ENCODE measurements at regions not wholly inside any gene's neighbourhood (a gene's known extent, or its start where the extent isn't known, plus 50 kb on each side); places are given as distances from the start of the nearest gene placed in this dataset.

- Histone ChIP-seq H3K9me3 (ENCODE audit: low read length) (no peaks in the 10 kb centered on the region), H3K79me2 (replicated peaks; ENCODE audit: insufficient read depth, low read length) (no peaks in the 10 kb centered on the region), H2AFZ (ENCODE audit: low read depth, low read length) (no peak overlapping the region), H3K27me3 (ENCODE audit: insufficient read depth, low read depth, low read length) (no peaks in the 10 kb centered on the region), H3K4me2 (ENCODE audit: low read length) (no peak overlapping the region), H3K4me3 (ENCODE audit: low read length) (no peak overlapping the region), H4K20me1 (ENCODE audit: insufficient read depth) (no peaks in the 10 kb centered on the region), H3F3A (ENCODE audit: insufficient read depth, low read length, poor library complexity, severe bottlenecking) (no peaks in the 10 kb centered on the region), H3K36me3 (ENCODE audit: insufficient read depth, low read length) (no peaks in the 10 kb centered on the region), H3K27ac (ENCODE audit: low read length) (no peak overlapping the region), H3K9me2 (ENCODE audit: insufficient read depth, low read length) (no peaks in the 10 kb centered on the region), H3K9ac (ENCODE audit: low read length) (no peak overlapping the region)
- TF ChIP-seq CTCF (IDR thresholded peaks at IDR 0.05; ENCODE audit: poor library complexity, severe bottlenecking): no peak
- TF ChIP-seq REST (IDR thresholded peaks at IDR 0.05; ENCODE audit: borderline replicate concordance): no peak
- TF ChIP-seq RAD21 (conservative IDR thresholded peaks at IDR 0.05): no peak
- TF ChIP-seq POLR2AphosphoS5 (IDR thresholded peaks at IDR 0.05): no peak
- TF ChIP-seq SMC3 (conservative IDR thresholded peaks at IDR 0.05; ENCODE audit: poor library complexity): no peak
- TF ChIP-seq MXI1 (conservative IDR thresholded peaks at IDR 0.05; ENCODE audit: poor library complexity, severe bottlenecking): no peak
- TF ChIP-seq TAF1 (IDR thresholded peaks at IDR 0.05; ENCODE audit: low read depth): no peak
- TF ChIP-seq EZH2 (IDR thresholded peaks at IDR 0.05; ENCODE audit: borderline replicate concordance, insufficient read depth, low read length, poor library complexity, severe bottlenecking): no peak
- no peak for TF ChIP-seq EP300 (conservative IDR thresholded peaks at IDR 0.05; ENCODE audit: poor library complexity, severe bottlenecking)
These were observed 147.8 kb upstream of the KLF3 start for GRCh38 chr4:38516190-38516589.

GRCh38 chr4:38519666-38520065, 144.3 kb upstream of the KLF3 start:
- H3K27ac ChIP-seq (ENCODE audit: low read length): no peak overlapping the region
- no peak overlapping the region for H3K9ac ChIP-seq (ENCODE audit: low read length)
- no peaks in the 10 kb centered on the region for H4K20me1 ChIP-seq (ENCODE audit: insufficient read depth)
- H3K79me2 ChIP-seq (replicated peaks; ENCODE audit: insufficient read depth, low read length): no peaks in the 10 kb centered on the region
- H3K9me3 ChIP-seq (ENCODE audit: low read length): no peaks in the 10 kb centered on the region
- H3K9me2 ChIP-seq (ENCODE audit: insufficient read depth, low read length): no peaks in the 10 kb centered on the region
- no peaks in the 10 kb centered on the region for H3F3A ChIP-seq (ENCODE audit: insufficient read depth, low read length, poor library complexity, severe bottlenecking)
- H3K36me3 ChIP-seq (ENCODE audit: insufficient read depth, low read length): no peaks in the 10 kb centered on the region
- H3K4me3 ChIP-seq (ENCODE audit: low read length): no peak overlapping the region
- no peaks in the 10 kb centered on the region for H3K27me3 ChIP-seq (ENCODE audit: insufficient read depth, low read depth, low read length)
- no peak overlapping the region for H3K4me2 ChIP-seq (ENCODE audit: low read length)
- no peak overlapping the region for H2AFZ ChIP-seq (ENCODE audit: low read depth, low read length)
- TF ChIP-seq REST (IDR thresholded peaks at IDR 0.05; ENCODE audit: borderline replicate concordance): no peak
- TF ChIP-seq POLR2AphosphoS5 (IDR thresholded peaks at IDR 0.05): no peak
- TF ChIP-seq RAD21 (conservative IDR thresholded peaks at IDR 0.05): no peak
- TF ChIP-seq CTCF (IDR thresholded peaks at IDR 0.05; ENCODE audit: poor library complexity, severe bottlenecking): no peak
- TF ChIP-seq EZH2 (IDR thresholded peaks at IDR 0.05; ENCODE audit: borderline replicate concordance, insufficient read depth, low read length, poor library complexity, severe bottlenecking): no peak
- TF ChIP-seq MXI1 (conservative IDR thresholded peaks at IDR 0.05; ENCODE audit: poor library complexity, severe bottlenecking): no peak
- no peak for TF ChIP-seq SMC3 (conservative IDR thresholded peaks at IDR 0.05; ENCODE audit: poor library complexity)
- TF ChIP-seq TAF1 (IDR thresholded peaks at IDR 0.05; ENCODE audit: low read depth): no peak
- TF ChIP-seq EP300 (conservative IDR thresholded peaks at IDR 0.05; ENCODE audit: poor library complexity, severe bottlenecking): no peak
